ENCODE measurements at regions not wholly inside any gene's neighbourhood (a gene's known extent, or its start where the extent isn't known, plus 50 kb on each side); places are given as distances from the start of the nearest gene placed in this dataset.

- H3K4me2 ChIP-seq (ENCODE audit: low read length) = no peak overlapping the region
- H3K9me3 ChIP-seq (ENCODE audit: low read length) = no peaks in the 10 kb centered on the region
- no peaks in the 10 kb centered on the region for H3K79me2 ChIP-seq (replicated peaks; ENCODE audit: insufficient read depth, low read length)
- H3K9ac ChIP-seq (ENCODE audit: low read length) = no peak overlapping the region
- TF ChIP-seq EP300 (conservative IDR thresholded peaks at IDR 0.05; ENCODE audit: poor library complexity, severe bottlenecking) = no peak
- no peak for TF ChIP-seq RAD21 (conservative IDR thresholded peaks at IDR 0.05)
- TF ChIP-seq REST (IDR thresholded peaks at IDR 0.05; ENCODE audit: borderline replicate concordance) = no peak
- no peak for TF ChIP-seq EZH2 (IDR thresholded peaks at IDR 0.05; ENCODE audit: borderline replicate concordance, insufficient read depth, low read length, poor library complexity, severe bottlenecking)
- TF ChIP-seq SMC3 (conservative IDR thresholded peaks at IDR 0.05; ENCODE audit: poor library complexity) = no peak
- TF ChIP-seq MXI1 (conservative IDR thresholded peaks at IDR 0.05; ENCODE audit: poor library complexity, severe bottlenecking) = no peak
- TF ChIP-seq POLR2AphosphoS5 (IDR thresholded peaks at IDR 0.05) = no peak
- no peak overlapping the region for H3K27ac ChIP-seq (ENCODE audit: low read length)
- no peaks in the 10 kb centered on the region for H3F3A ChIP-seq (ENCODE audit: insufficient read depth, low read length, poor library complexity, severe bottlenecking)
- no peaks in the 10 kb centered on the region for H3K36me3 ChIP-seq (ENCODE audit: insufficient read depth, low read length)
- no peaks in the 10 kb centered on the region for H4K20me1 ChIP-seq (ENCODE audit: insufficient read depth)
- H3K4me3 ChIP-seq (ENCODE audit: low read length) = no peak overlapping the region
- H3K27me3 ChIP-seq (ENCODE audit: insufficient read depth, low read depth, low read length) = no peaks in the 10 kb centered on the region
- H3K9me2 ChIP-seq (ENCODE audit: insufficient read depth, low read length) = no peaks in the 10 kb centered on the region
- H2AFZ ChIP-seq (ENCODE audit: low read depth, low read length) = no peak overlapping the region
Observed at GRCh38 chr4:165666836-165667235, 206.2 kb upstream of the TLL1 start.

- Histone ChIP-seq H3F3A (ENCODE audit: insufficient read depth, low read length, poor library complexity, severe bottlenecking) (no peaks in the 10 kb centered on the region), H3K27ac (ENCODE audit: low read length) (no peak overlapping the region), H2AFZ (ENCODE audit: low read depth, low read length) (no peak overlapping the region), H3K9ac (ENCODE audit: low read length) (no peak overlapping the region), H3K9me3 (ENCODE audit: low read length) (no peaks in the 10 kb centered on the region), H3K4me2 (ENCODE audit: low read length) (no peak overlapping the region), H3K4me3 (ENCODE audit: low read length) (no peak overlapping the region), H3K9me2 (ENCODE audit: insufficient read depth, low read length) (no peaks in the 10 kb centered on the region), H4K20me1 (ENCODE audit: insufficient read depth) (no peaks in the 10 kb centered on the region), H3K27me3 (ENCODE audit: insufficient read depth, low read depth, low read length) (no peaks in the 10 kb centered on the region), H3K79me2 (replicated peaks; ENCODE audit: insufficient read depth, low read length) (no peaks in the 10 kb centered on the region), H3K36me3 (ENCODE audit: insufficient read depth, low read length) (no peaks in the 10 kb centered on the region)
- TF ChIP-seq SMC3 (conservative IDR thresholded peaks at IDR 0.05; ENCODE audit: poor library complexity) = no peak
- no peak for TF ChIP-seq REST (IDR thresholded peaks at IDR 0.05; ENCODE audit: borderline replicate concordance)
- no peak for TF ChIP-seq POLR2AphosphoS5 (IDR thresholded peaks at IDR 0.05)
- no peak for TF ChIP-seq EZH2 (IDR thresholded peaks at IDR 0.05; ENCODE audit: borderline replicate concordance, insufficient read depth, low read length, poor library complexity, severe bottlenecking)
- TF ChIP-seq MXI1 (conservative IDR thresholded peaks at IDR 0.05; ENCODE audit: poor library complexity, severe bottlenecking) = no peak
- no peak for TF ChIP-seq CTCF (IDR thresholded peaks at IDR 0.05; ENCODE audit: poor library complexity, severe bottlenecking)
- TF ChIP-seq TAF1 (IDR thresholded peaks at IDR 0.05; ENCODE audit: low read depth) = no peak
- TF ChIP-seq EP300 (conservative IDR thresholded peaks at IDR 0.05; ENCODE audit: poor library complexity, severe bottlenecking) = no peak
- no peak for TF ChIP-seq RAD21 (conservative IDR thresholded peaks at IDR 0.05)
Observed at GRCh38 chr4:165667969-165668368, 205.1 kb upstream of the TLL1 start.
